Esophagus squamous epithelium (tissue), 4 donors: ENCODE measurements at regions not wholly inside any gene's neighbourhood (a gene's known extent, or its start where the extent isn't known, plus 50 kb on each side); places are given as distances from the start of the nearest gene placed in this dataset.

Experiments
- CTCF ChIP-seq, 6 experiments: fragments of 450-650 bp in 4 of 6; fragments of 200-600 bp in 2 of 6; sonication (generic) in 2 of 6; IDR thresholded peaks; one replicate each; pipeline ENCODE4 v1.5.1; 2016 to 2019; ENCODE audit warnings: antibody characterized with exemption in 6 of 6, mild to moderate bottlenecking in 4 of 6, moderate library complexity in 4 of 6
- POLR2A ChIP-seq, 4 donors: fragments of 450-650 bp; IDR thresholded peaks; one replicate each; pipeline ENCODE4 v1.6.1; 2017; ENCODE audit warnings: antibody characterized with exemption in 4 of 4, mild to moderate bottlenecking in 4 of 4, moderate library complexity in 3 of 4

- TF ChIP-seq CTCF (IDR thresholded peaks at IDR 0.05), result no peak
- TF ChIP-seq POLR2A (IDR thresholded peaks at IDR 0.05), result no peak
Observed at GRCh38 chr20:22951966-22952365, 83.1 kb upstream of the SSTR4 start.
